Activated naive CD8-positive, alpha-beta T cell treated with anti-CD3 and anti-CD28 coated beads for 36 hours (primary cell): ENCODE measurements at regions not wholly inside any gene's neighbourhood (a gene's known extent, or its start where the extent isn't known, plus 50 kb on each side); places are given as distances from the start of the nearest gene placed in this dataset.

ENCODE experiments used
- DNase-seq: peaks from one replicate; pipeline ENCODE4 v3.0.0; 2021
- H3K27ac Mint-ChIP-seq: one replicate; pipeline ENCODE4 v1.8.0; 2022; ENCODE audit warnings: mild to moderate bottlenecking, moderate library complexity, mixed read lengths
- H3K27me3 Mint-ChIP-seq: one replicate; pipeline ENCODE4 v1.8.0; 2022; ENCODE audit warnings: mild to moderate bottlenecking, mixed read lengths
- H3K36me3 Mint-ChIP-seq: one replicate; pipeline ENCODE4 v1.8.0; 2021; ENCODE audit warnings: mild to moderate bottlenecking, mixed read lengths
- H3K4me1 Mint-ChIP-seq: one replicate; pipeline ENCODE4 v1.8.0; 2021; ENCODE audit warnings: mixed read lengths
- H3K4me3 Mint-ChIP-seq: one replicate; pipeline ENCODE4 v1.8.0; 2022; ENCODE audit warnings: mild to moderate bottlenecking, moderate library complexity, mixed read lengths
- H3K9me3 Mint-ChIP-seq: one replicate; pipeline ENCODE4 v1.8.0; 2022; ENCODE audit warnings: mixed read lengths

GRCh38 chr10:111887266-111887665 is 296.3 kb downstream of the GPAM start:
- Mint-ChIP-seq H3K27me3 (peaks cover 7% of the 10 kb centered on the region), H3K36me3 (no peaks in the 10 kb centered on the region), H3K4me1 (no peaks in the 10 kb centered on the region), H3K9me3 (peaks cover 6% of the 10 kb centered on the region), H3K27ac (no peak overlapping the region), H3K4me3 (no peak overlapping the region)
- no peak for DNase-seq

- Mint-ChIP-seq H3K27ac (no peak overlapping the region), H3K4me1 (no peaks in the 10 kb centered on the region), H3K36me3 (no peaks in the 10 kb centered on the region), H3K27me3 (peaks cover 7% of the 10 kb centered on the region), H3K9me3 (peaks cover 6% of the 10 kb centered on the region), H3K4me3 (no peak overlapping the region)
- no peak for DNase-seq
These were observed 293.5 kb downstream of the GPAM start for GRCh38 chr10:111890046-111890445.

- peaks cover 4% of the 10 kb centered on the region for H3K27me3 Mint-ChIP-seq
- H3K27ac Mint-ChIP-seq: no peak overlapping the region
- H3K4me3 Mint-ChIP-seq: no peak overlapping the region
- no peaks in the 10 kb centered on the region for H3K36me3 Mint-ChIP-seq
- DNase-seq: no peak
- H3K4me1 Mint-ChIP-seq: no peaks in the 10 kb centered on the region
- no peaks in the 10 kb centered on the region for H3K9me3 Mint-ChIP-seq
These were observed 267.6 kb downstream of the GPAM start for GRCh38 chr10:111916011-111916410.

GRCh38 chr10:111921821-111922220 is 261.7 kb downstream of the GPAM start:
- Mint-ChIP-seq H3K27ac (no peak overlapping the region), H3K27me3 (peaks cover 4% of the 10 kb centered on the region), H3K9me3 (no peaks in the 10 kb centered on the region), H3K36me3 (no peaks in the 10 kb centered on the region), H3K4me3 (no peak overlapping the region), H3K4me1 (no peaks in the 10 kb centered on the region)
- DNase-seq: no peak

- no peak overlapping the region for H3K27ac Mint-ChIP-seq
- no peak overlapping the region for H3K4me3 Mint-ChIP-seq
- H3K36me3 Mint-ChIP-seq: no peaks in the 10 kb centered on the region
- DNase-seq: no peak
- H3K9me3 Mint-ChIP-seq: no peaks in the 10 kb centered on the region
- peaks cover 3% of the 10 kb centered on the region for H3K27me3 Mint-ChIP-seq
- no peaks in the 10 kb centered on the region for H3K4me1 Mint-ChIP-seq
These were observed 260.5 kb downstream of the GPAM start for GRCh38 chr10:111923032-111923431.

- no peak overlapping the region for H3K27ac Mint-ChIP-seq
- H3K4me3 Mint-ChIP-seq: no peak overlapping the region
- no peak for DNase-seq
- H3K27me3 Mint-ChIP-seq: peaks cover 3% of the 10 kb centered on the region
- no peaks in the 10 kb centered on the region for H3K36me3 Mint-ChIP-seq
- no peaks in the 10 kb centered on the region for H3K4me1 Mint-ChIP-seq
- no peaks in the 10 kb centered on the region for H3K9me3 Mint-ChIP-seq
These were observed 257.3 kb downstream of the GPAM start for GRCh38 chr10:111926286-111926685.

- DNase-seq: no peak
- peaks cover 1% of the 10 kb centered on the region for H3K9me3 Mint-ChIP-seq
- no peaks in the 10 kb centered on the region for H3K4me1 Mint-ChIP-seq
- H3K36me3 Mint-ChIP-seq: no peaks in the 10 kb centered on the region
- no peak overlapping the region for H3K4me3 Mint-ChIP-seq
- peaks cover 6% of the 10 kb centered on the region for H3K27me3 Mint-ChIP-seq
- no peak overlapping the region for H3K27ac Mint-ChIP-seq
These were observed 249.6 kb downstream of the GPAM start for GRCh38 chr10:111933937-111934336.

- Mint-ChIP-seq H3K9me3 (peaks cover 1% of the 10 kb centered on the region), H3K36me3 (no peaks in the 10 kb centered on the region), H3K4me1 (no peaks in the 10 kb centered on the region), H3K27me3 (peaks cover 6% of the 10 kb centered on the region), H3K4me3 (no peak overlapping the region), H3K27ac (no peak overlapping the region)
- no peak for DNase-seq
These were observed 248.6 kb downstream of the GPAM start for GRCh38 chr10:111934931-111935330.

GRCh38 chr10:111936143-111936542 is 247.4 kb downstream of the GPAM start:
- Mint-ChIP-seq H3K4me3 (no peak overlapping the region), H3K36me3 (no peaks in the 10 kb centered on the region), H3K27ac (no peak overlapping the region), H3K27me3 (peaks cover 6% of the 10 kb centered on the region), H3K9me3 (peaks cover 1% of the 10 kb centered on the region), H3K4me1 (no peaks in the 10 kb centered on the region)
- DNase-seq: no peak

GRCh38 chr10:111944331-111944730 is 239.2 kb downstream of the GPAM start:
- no peaks in the 10 kb centered on the region for H3K27me3 Mint-ChIP-seq
- H3K9me3 Mint-ChIP-seq: peaks cover 2% of the 10 kb centered on the region
- no peak for DNase-seq
- H3K36me3 Mint-ChIP-seq: no peaks in the 10 kb centered on the region
- H3K27ac Mint-ChIP-seq: no peak overlapping the region
- H3K4me3 Mint-ChIP-seq: no peak overlapping the region
- no peaks in the 10 kb centered on the region for H3K4me1 Mint-ChIP-seq

- Mint-ChIP-seq H3K36me3 (peaks cover 1% of the 10 kb centered on the region), H3K4me3 (no peak overlapping the region), H3K9me3 (peaks cover 15% of the 10 kb centered on the region), H3K27me3 (no peaks in the 10 kb centered on the region), H3K4me1 (no peaks in the 10 kb centered on the region), H3K27ac (no peak overlapping the region)
- DNase-seq: no peak
These were observed 229.6 kb downstream of the GPAM start for GRCh38 chr10:111953949-111954348.

- H3K9me3 Mint-ChIP-seq: peaks cover 15% of the 10 kb centered on the region
- no peak for DNase-seq
- no peak overlapping the region for H3K4me3 Mint-ChIP-seq
- no peaks in the 10 kb centered on the region for H3K27me3 Mint-ChIP-seq
- H3K4me1 Mint-ChIP-seq: no peaks in the 10 kb centered on the region
- H3K27ac Mint-ChIP-seq: no peak overlapping the region
- peaks cover 1% of the 10 kb centered on the region for H3K36me3 Mint-ChIP-seq
These were observed 229.2 kb downstream of the GPAM start for GRCh38 chr10:111954386-111954785.

- DNase-seq: no peak
- no peak overlapping the region for H3K4me3 Mint-ChIP-seq
- H3K27me3 Mint-ChIP-seq: no peaks in the 10 kb centered on the region
- H3K4me1 Mint-ChIP-seq: no peaks in the 10 kb centered on the region
- peaks cover 15% of the 10 kb centered on the region for H3K9me3 Mint-ChIP-seq
- no peak overlapping the region for H3K27ac Mint-ChIP-seq
- H3K36me3 Mint-ChIP-seq: peaks cover 1% of the 10 kb centered on the region
These were observed 226.7 kb downstream of the GPAM start for GRCh38 chr10:111956841-111957240.

- no peak overlapping the region for H3K27ac Mint-ChIP-seq
- H3K36me3 Mint-ChIP-seq: no peaks in the 10 kb centered on the region
- no peak for DNase-seq
- no peaks in the 10 kb centered on the region for H3K9me3 Mint-ChIP-seq
- no peak overlapping the region for H3K4me3 Mint-ChIP-seq
- no peaks in the 10 kb centered on the region for H3K4me1 Mint-ChIP-seq
- no peaks in the 10 kb centered on the region for H3K27me3 Mint-ChIP-seq
These were observed 220.6 kb downstream of the GPAM start for GRCh38 chr10:111962951-111963350.

- no peaks in the 10 kb centered on the region for H3K9me3 Mint-ChIP-seq
- DNase-seq: no peak
- H3K27ac Mint-ChIP-seq: no peak overlapping the region
- no peaks in the 10 kb centered on the region for H3K36me3 Mint-ChIP-seq
- no peaks in the 10 kb centered on the region for H3K4me1 Mint-ChIP-seq
- no peak overlapping the region for H3K4me3 Mint-ChIP-seq
- H3K27me3 Mint-ChIP-seq: no peaks in the 10 kb centered on the region
These were observed 216.4 kb downstream of the GPAM start for GRCh38 chr10:111967116-111967515.

GRCh38 chr10:111967547-111967946 is 216.0 kb downstream of the GPAM start:
- H3K4me3 Mint-ChIP-seq: no peak overlapping the region
- H3K27ac Mint-ChIP-seq: no peak overlapping the region
- DNase-seq: no peak

GRCh38 chr10:111968647-111969046 is 214.9 kb downstream of the GPAM start:
- Mint-ChIP-seq H3K27me3 (no peaks in the 10 kb centered on the region), H3K27ac (no peak overlapping the region), H3K4me3 (no peak overlapping the region), H3K4me1 (no peaks in the 10 kb centered on the region), H3K36me3 (no peaks in the 10 kb centered on the region), H3K9me3 (no peaks in the 10 kb centered on the region)
- no peak for DNase-seq

More at GRCh38 chr10:111967547-111967946, 216.0 kb downstream of the GPAM start:
- no peaks in the 10 kb centered on the region for H3K27me3 Mint-ChIP-seq
- no peaks in the 10 kb centered on the region for H3K36me3 Mint-ChIP-seq
- no peaks in the 10 kb centered on the region for H3K9me3 Mint-ChIP-seq
- H3K4me1 Mint-ChIP-seq: no peaks in the 10 kb centered on the region
